Stomach (tissue), 8 donors: ENCODE measurements at regions not wholly inside any gene's neighbourhood (a gene's known extent, or its start where the extent isn't known, plus 50 kb on each side); places are given as distances from the start of the nearest gene placed in this dataset.
A peak's percentile ranks its signal among the peaks of the same experiment; 100 is the strongest.

Experiments used
- DNase-seq, 2 donors: peaks; one replicate each; pipeline versions ENCODE4 v3.0.0 to v3.0.0-alpha.2; 2013 to 2019
- H3K27ac ChIP-seq, 5 donors: fragments of 200-600 bp in 4 of 5; sonication (generic) in 4 of 5; one replicate each; pipeline ENCODE4 v1.5.1; 2013 to 2019; ENCODE audit warnings: mild to moderate bottlenecking in 1 of 5, moderate library complexity in 1 of 5
- H3K27me3 ChIP-seq, 3 donors: fragments of 200-600 bp; sonication (generic); one replicate each; pipeline ENCODE4 v1.5.1; 2017 to 2019; ENCODE audit warnings: mixed run types in 1 of 3
- H3K36me3 ChIP-seq, 4 donors: fragments of 200-600 bp; sonication (generic); 1 replicate in 3 of 4; 2 replicates in 1 of 4; pipeline ENCODE4 v1.5.1; 2016 to 2019
- H3K4me1 ChIP-seq, 4 donors: fragments of 200-600 bp; sonication (generic); one replicate each; pipeline ENCODE4 v1.5.1; 2016 to 2019
- H3K4me3 ChIP-seq, 4 donors: fragments of 200-600 bp; sonication (generic) in 3 of 4; one replicate each; pipeline ENCODE4 v1.5.1; 2016 to 2019; ENCODE audit warnings: mild to moderate bottlenecking in 1 of 4
- H3K9me3 ChIP-seq, 4 donors: fragments of 200-600 bp; sonication (generic); one replicate each; pipeline ENCODE4 v1.5.1; 2016 to 2019
- EP300 ChIP-seq: sonication (generic); formaldehyde crosslinking; IDR thresholded peaks from one replicate; pipeline ENCODE4 v1.6.1; 2017; ENCODE audit warnings: antibody characterized with exemption
- POLR2A ChIP-seq, 4 donors: fragments of 450-650 bp; IDR thresholded peaks; one replicate each; pipeline ENCODE4 v1.6.1; 2016; ENCODE audit warnings: antibody characterized with exemption in 4 of 4, control low read depth in 2 of 4, mild to moderate bottlenecking in 1 of 4, moderate library complexity in 1 of 4
- POLR2AphosphoS5 ChIP-seq, 3 donors: sonication (generic); formaldehyde crosslinking; IDR thresholded peaks; one replicate each; pipeline ENCODE4 v1.6.1; 2016; ENCODE audit warnings: antibody characterized with exemption in 3 of 3
- WGBS, 5 donors: extraction: QIAGEN DNeasy Blood & Tissue Kit in 3 of 5; methylation state at CpG; one replicate each; pipeline versions ENCODE4 v1.1.5 to v1.1.7; 2013 to 2018; 5-methylcytosine and 5-hydroxymethylcytosine counted together
- intact Hi-C: fragments of 100-400 bp; cut with DNase I; formaldehyde crosslinking; loops from one replicate; pipeline ENCODE4 v1.15.1; 2023; ENCODE audit warnings: low total_unique reads
- TF ChIP-seq, protein P1 (sequence below), 7 experiments: fragments of 450-650 bp in 4 of 7; fragments of 200-600 bp in 3 of 7; sonication (generic) in 3 of 7; IDR thresholded peaks; one replicate each; pipeline ENCODE4 v1.5.1; 2016 to 2019; ENCODE audit warnings: antibody characterized with exemption in 7 of 7, control low read depth in 2 of 7, mild to moderate bottlenecking in 1 of 7
- donor health status: healthy with polysubstance abuse.
- donor health status: Bipolar disorder and iron deficiency.
- donor health status: healthy.

DNA sequence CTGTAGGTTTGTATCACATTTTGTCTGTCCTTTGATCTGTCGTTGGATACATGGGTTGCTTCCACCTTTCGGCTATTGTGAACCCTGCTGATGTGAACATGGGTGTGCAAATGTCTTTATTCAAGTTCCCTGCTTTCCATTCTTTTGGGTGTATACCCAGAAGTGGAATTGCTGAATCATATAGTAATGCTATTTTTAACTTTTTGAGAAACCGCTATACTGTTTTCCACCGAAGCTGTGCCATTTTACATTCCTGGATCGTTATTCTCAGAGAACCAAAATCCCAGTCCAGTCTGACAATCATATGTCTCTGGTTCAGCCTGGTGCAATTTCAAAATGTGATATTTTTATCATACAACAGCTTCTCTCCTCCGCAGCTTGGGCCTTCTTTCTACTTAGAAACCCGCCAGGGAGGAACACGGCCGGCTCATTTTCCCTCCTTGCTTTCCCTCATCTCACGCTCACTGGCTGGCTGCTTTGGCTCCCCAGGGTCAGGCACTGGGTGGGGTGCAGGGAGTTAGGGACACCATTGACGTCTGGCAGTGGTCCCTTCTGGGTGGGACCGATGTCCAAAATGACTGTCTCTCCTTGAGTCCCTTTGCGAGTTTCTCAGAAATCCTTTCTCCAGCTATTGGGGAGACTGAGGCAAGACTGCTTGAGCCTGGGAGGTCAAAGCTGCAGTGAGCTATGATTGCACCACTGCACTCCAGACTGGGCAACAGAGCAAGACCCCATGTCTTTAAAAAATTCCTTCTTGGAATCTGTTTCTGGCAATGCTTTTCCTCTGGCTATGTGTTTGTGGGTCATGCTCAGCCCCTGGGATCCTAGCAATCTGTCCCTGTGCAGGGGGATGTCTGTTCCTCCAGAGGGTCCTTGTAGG is 73.5 kb upstream of the AKT3 start:
- no peaks in the 10 kb centered on the region for H3K9me3 ChIP-seq
- no peaks in the 10 kb centered on the region for H3K36me3 ChIP-seq
- no peak for DNase-seq
- no peaks in the 10 kb centered on the region for H3K4me1 ChIP-seq
- no peak overlapping the region for H3K4me3 ChIP-seq
- TF ChIP-seq POLR2A (IDR thresholded peaks at IDR 0.05), result no peak
- no peak for TF ChIP-seq POLR2AphosphoS5 (IDR thresholded peaks at IDR 0.05)
- no peak for TF ChIP-seq EP300
- TF ChIP-seq, protein P1, sequence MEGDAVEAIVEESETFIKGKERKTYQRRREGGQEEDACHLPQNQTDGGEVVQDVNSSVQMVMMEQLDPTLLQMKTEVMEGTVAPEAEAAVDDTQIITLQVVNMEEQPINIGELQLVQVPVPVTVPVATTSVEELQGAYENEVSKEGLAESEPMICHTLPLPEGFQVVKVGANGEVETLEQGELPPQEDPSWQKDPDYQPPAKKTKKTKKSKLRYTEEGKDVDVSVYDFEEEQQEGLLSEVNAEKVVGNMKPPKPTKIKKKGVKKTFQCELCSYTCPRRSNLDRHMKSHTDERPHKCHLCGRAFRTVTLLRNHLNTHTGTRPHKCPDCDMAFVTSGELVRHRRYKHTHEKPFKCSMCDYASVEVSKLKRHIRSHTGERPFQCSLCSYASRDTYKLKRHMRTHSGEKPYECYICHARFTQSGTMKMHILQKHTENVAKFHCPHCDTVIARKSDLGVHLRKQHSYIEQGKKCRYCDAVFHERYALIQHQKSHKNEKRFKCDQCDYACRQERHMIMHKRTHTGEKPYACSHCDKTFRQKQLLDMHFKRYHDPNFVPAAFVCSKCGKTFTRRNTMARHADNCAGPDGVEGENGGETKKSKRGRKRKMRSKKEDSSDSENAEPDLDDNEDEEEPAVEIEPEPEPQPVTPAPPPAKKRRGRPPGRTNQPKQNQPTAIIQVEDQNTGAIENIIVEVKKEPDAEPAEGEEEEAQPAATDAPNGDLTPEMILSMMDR (IDR thresholded peaks at IDR 0.05), result no peak
- intact Hi-C loops, result no loop called here
- WGBS, 5 donors, result 87 to 93% (median 90%) methylated on average over 13 of the region's 13 CpGs
- H3K27me3 ChIP-seq, result peaks cover 0 to 10% (median 0%) of the 10 kb centered on the region in 3 donors
- H3K27ac ChIP-seq, result no peak overlapping the region

DNA sequence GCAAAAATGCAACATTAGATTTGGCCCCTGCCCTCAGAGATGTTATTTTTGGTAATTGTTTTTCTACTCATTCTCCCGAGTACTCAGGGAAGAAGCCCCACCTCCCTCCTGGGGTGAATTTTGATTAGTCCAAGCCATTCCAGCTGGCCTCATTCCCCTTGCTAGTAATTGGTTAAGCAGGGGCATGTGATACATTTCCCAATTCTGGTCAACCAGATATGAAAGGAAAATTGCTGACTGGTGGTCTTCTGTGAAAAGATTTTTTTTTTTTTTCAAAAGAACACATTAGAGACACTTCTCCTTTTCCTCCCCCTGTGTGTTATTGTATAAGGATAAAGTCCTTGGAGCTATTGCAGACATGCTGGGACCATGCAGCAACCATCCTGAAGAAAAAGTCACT is 71.1 kb upstream of the AKT3 start:
- Histone ChIP-seq H3K4me3 (no peak overlapping the region), H3K9me3 (no peaks in the 10 kb centered on the region), H3K36me3 (no peaks in the 10 kb centered on the region), H3K4me1 (peaks cover 8 to 22% (median 17%) of the 10 kb centered on the region in 4 donors), H3K27ac (no peak overlapping the region), H3K27me3 (peaks cover 0 to 30% (median 14%) of the 10 kb centered on the region in 3 donors)
- TF ChIP-seq POLR2A (IDR thresholded peaks at IDR 0.05), result no peak
- no peak for TF ChIP-seq EP300
- TF ChIP-seq, protein P1 (IDR thresholded peaks at IDR 0.05), result no peak
- TF ChIP-seq POLR2AphosphoS5 (IDR thresholded peaks at IDR 0.05), result no peak
- DNase-seq, result no peak
- intact Hi-C loops, result no loop called here
- 20 to 47% (median 26%) methylated on average over 1 of the region's 1 CpG for WGBS, 5 donors

DNA sequence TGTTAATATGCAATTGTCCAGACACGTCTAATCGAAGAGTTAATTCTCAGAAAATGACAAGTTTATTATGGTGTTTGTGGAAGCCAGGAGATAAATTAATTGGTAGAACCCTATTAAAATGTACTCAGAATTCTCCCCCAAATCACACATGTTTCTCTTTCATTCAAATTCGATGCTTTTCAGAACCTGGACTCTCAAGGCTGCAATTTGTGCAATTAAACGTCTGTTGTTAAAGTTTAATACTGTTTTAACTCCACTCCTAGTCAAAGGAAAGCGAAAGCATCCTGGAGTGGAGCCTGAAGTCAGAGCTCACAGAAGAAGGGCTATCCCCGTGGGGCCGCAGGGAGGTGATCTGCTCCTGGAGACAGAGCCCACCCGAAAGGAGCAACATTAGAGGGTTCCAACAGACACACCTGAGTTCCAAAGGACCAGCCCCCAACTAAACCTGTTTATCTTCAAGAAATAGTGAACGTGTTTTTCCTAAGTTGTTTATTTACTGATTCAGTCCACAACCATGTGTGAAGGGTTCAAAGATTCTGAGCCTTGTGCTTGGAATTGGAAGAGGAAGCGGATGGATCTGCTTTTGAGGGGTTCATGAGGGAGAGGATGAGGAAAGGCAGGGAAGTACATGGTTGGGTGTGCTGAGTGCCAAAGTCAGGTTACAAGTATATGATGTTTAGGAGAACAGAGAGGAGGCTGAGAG is 68.0 kb upstream of the AKT3 start:
- Histone ChIP-seq H3K27ac (peak overlapping the region in 3 of 5 donors; percentile 11 to 60 (median 50)), H3K36me3 (no peaks in the 10 kb centered on the region), H3K4me1 (peaks cover 8 to 22% (median 17%) of the 10 kb centered on the region in 4 donors), H3K4me3 (peak overlapping the region; percentile 46 to 55 (median 47)), H3K9me3 (no peaks in the 10 kb centered on the region), H3K27me3 (peaks cover 0 to 49% (median 14%) of the 10 kb centered on the region in 3 donors)
- DNase-seq, result peak in 1 of 2 donors; percentile 34
- intact Hi-C loops, result no loop called here
- 28 to 33% (median 28%) methylated on average over 10 of the region's 10 CpGs for WGBS, 5 donors
- TF ChIP-seq POLR2A (IDR thresholded peaks at IDR 0.05), result no peak
- TF ChIP-seq EP300, result no peak
- TF ChIP-seq, protein P1 (IDR thresholded peaks at IDR 0.05), result no peak

- no peaks in the 10 kb centered on the region for H3K9me3 ChIP-seq
- peak overlapping the region in 3 of 5 donors; percentile 11 to 60 (median 50) for H3K27ac ChIP-seq
- TF ChIP-seq, protein P1 (IDR thresholded peaks at IDR 0.05), result no peak
- peak in 2 of 3 donors; percentile 47 to 60 for TF ChIP-seq POLR2AphosphoS5 (IDR thresholded peaks at IDR 0.05)
- no peaks in the 10 kb centered on the region for H3K36me3 ChIP-seq
- WGBS, 5 donors, result 1 to 2% (median 1%) methylated on average over 33 to 58 of the region's 58 CpGs
- H3K27me3 ChIP-seq, result peaks cover 0 to 49% (median 14%) of the 10 kb centered on the region in 3 donors
- H3K4me1 ChIP-seq, result peaks cover 8 to 22% (median 17%) of the 10 kb centered on the region in 4 donors
- H3K4me3 ChIP-seq, result peak overlapping the region; percentile 46 to 55 (median 47)
- DNase-seq, result peak in 1 of 2 donors; percentile 85
- intact Hi-C loops, result no loop called here
Observed at GRCh38 chr1:243917177-243917862, 67.3 kb upstream of the AKT3 start.
